ENCODE measurements at regions not wholly inside any gene's neighbourhood (a gene's known extent, or its start where the extent isn't known, plus 50 kb on each side); places are given as distances from the start of the nearest gene placed in this dataset. TPM values are rescaled to one million over a fixed set of nuclear protein-coding genes. Genes with fewer than 3 reads are reported as not detected.

DNA sequence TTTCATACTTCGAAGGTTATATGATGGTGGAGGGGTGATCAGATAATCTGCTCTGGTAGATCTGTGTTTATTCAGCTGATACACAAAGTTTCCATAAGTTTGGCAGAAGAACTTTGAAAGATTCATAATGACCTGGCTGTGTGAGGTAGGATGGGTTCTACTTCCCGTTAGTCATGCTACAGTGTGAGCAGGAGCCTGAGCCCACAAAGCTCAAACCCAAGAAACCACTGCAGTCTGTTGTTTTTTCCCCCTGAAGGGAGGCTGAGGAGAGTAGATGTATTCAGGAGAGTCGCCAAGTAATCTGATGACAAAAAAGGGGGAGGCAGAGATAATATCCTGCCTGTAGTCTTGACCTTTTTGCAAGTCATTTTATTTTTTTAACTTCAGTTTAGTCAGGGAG lies 52.8 kb upstream of the PPP3CA start:
- no peak overlapping the region for H3K27ac ChIP-seq
- TF ChIP-seq, protein P1, sequence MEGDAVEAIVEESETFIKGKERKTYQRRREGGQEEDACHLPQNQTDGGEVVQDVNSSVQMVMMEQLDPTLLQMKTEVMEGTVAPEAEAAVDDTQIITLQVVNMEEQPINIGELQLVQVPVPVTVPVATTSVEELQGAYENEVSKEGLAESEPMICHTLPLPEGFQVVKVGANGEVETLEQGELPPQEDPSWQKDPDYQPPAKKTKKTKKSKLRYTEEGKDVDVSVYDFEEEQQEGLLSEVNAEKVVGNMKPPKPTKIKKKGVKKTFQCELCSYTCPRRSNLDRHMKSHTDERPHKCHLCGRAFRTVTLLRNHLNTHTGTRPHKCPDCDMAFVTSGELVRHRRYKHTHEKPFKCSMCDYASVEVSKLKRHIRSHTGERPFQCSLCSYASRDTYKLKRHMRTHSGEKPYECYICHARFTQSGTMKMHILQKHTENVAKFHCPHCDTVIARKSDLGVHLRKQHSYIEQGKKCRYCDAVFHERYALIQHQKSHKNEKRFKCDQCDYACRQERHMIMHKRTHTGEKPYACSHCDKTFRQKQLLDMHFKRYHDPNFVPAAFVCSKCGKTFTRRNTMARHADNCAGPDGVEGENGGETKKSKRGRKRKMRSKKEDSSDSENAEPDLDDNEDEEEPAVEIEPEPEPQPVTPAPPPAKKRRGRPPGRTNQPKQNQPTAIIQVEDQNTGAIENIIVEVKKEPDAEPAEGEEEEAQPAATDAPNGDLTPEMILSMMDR (IDR thresholded peaks at IDR 0.05) = no peak
- TF ChIP-seq POLR2A (IDR thresholded peaks at IDR 0.05) = no peak
- no peak for TF ChIP-seq POLR2AphosphoS5 (IDR thresholded peaks at IDR 0.05; ENCODE audit: insufficient read depth in 1 of 2, low read depth in 1 of 2)
- no peaks in the 10 kb centered on the region for H3K27me3 ChIP-seq
- intact Hi-C loops (cut with DNase I) = no loop called here
- no peaks in the 10 kb centered on the region for H3K4me1 ChIP-seq
- no peak for DNase-seq (ENCODE audit: extremely low spot score in 2 of 2)
- no peaks in the 10 kb centered on the region for H3K9me3 ChIP-seq
- H3K36me3 ChIP-seq = no peaks in the 10 kb centered on the region
- no peak overlapping the region for H3K4me3 ChIP-seq

DNA sequence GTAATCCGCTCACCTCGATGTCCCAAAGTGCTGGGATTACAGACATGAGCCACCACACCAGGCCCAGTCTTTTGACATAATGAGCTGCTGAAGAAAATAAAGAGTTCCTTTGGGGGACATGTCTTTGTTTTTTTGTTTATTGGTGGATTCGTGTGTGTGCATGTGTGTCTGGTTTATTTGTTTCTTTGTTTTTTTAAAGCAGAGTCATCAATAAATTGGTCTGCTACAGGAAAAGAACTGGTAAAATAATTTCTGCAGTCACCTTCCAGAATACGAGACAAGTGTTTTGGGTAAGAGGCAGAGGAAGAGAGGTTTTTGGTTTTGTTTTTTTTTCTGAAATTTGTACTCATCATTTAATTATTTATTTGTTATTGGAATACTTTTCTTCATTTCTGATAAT lies 51.5 kb upstream of the PPP3CA start:
- H3K9me3 ChIP-seq = no peaks in the 10 kb centered on the region
- no peak overlapping the region for H3K4me3 ChIP-seq
- DNase-seq (ENCODE audit: extremely low spot score in 2 of 2) = no peak
- intact Hi-C loops (cut with DNase I) = no loop called here
- H3K27me3 ChIP-seq = no peaks in the 10 kb centered on the region
- H3K36me3 ChIP-seq = no peaks in the 10 kb centered on the region
- TF ChIP-seq POLR2AphosphoS5 (IDR thresholded peaks at IDR 0.05; ENCODE audit: insufficient read depth in 1 of 2, low read depth in 1 of 2) = no peak
- no peak for TF ChIP-seq POLR2A (IDR thresholded peaks at IDR 0.05)
- TF ChIP-seq, protein P1 (IDR thresholded peaks at IDR 0.05) = no peak
- no peak overlapping the region for H3K27ac ChIP-seq
- no peaks in the 10 kb centered on the region for H3K4me1 ChIP-seq

Small RNAs in the stretch of these regions (small RNA-seq; reads per million reads assigned to genes)
- gene RNU6-462P = not detected

Measured in vagina (tissue), 2 donors.